ENCODE measurements at regions not wholly inside any gene's neighbourhood (a gene's known extent, or its start where the extent isn't known, plus 50 kb on each side); places are given as distances from the start of the nearest gene placed in this dataset.
"Not testable (repeated sequence)": the region's sequence is repeated elsewhere in the genome, so short reads cannot be mapped to it uniquely, and the experiment has no call there.

- DNase-seq (ENCODE audit: missing footprints) = no peak
- no peak for ATAC-seq
- intact Hi-C loops (cut with DNase I) = no loop called here
Measured at GRCh38 chr6:140303218-140303949, 928.9 kb upstream of the CITED2 start.

GRCh38 chr6:140300331-140300730, 925.9 kb upstream of the CITED2 start:
- ATAC-seq = no peak
- DNase-seq (ENCODE audit: missing footprints) = no peak
- intact Hi-C loops (cut with DNase I) = no loop called here

DNA sequence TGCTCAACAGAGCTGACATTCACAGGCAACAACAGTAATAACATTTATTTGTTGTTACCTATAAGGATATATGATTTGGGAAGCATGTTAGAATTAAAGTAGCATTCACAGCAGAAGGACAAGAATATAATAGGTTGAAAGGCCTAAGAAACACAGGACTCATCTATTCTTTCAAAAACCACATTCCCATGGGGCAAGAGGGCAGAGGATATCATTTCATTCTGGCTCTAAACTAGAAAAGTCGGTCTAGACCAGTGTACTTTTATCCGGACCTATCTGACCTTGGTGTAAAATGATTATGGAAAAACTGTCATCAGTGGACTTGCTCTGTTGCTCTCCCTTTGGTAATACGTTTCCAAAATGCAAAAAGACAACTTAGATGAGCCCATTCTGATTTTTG, 914.7 kb upstream of the CITED2 start:
- DNase-seq (ENCODE audit: missing footprints) = no peak
- no peak for ATAC-seq
- intact Hi-C loops (cut with DNase I) = no loop called here

DNA sequence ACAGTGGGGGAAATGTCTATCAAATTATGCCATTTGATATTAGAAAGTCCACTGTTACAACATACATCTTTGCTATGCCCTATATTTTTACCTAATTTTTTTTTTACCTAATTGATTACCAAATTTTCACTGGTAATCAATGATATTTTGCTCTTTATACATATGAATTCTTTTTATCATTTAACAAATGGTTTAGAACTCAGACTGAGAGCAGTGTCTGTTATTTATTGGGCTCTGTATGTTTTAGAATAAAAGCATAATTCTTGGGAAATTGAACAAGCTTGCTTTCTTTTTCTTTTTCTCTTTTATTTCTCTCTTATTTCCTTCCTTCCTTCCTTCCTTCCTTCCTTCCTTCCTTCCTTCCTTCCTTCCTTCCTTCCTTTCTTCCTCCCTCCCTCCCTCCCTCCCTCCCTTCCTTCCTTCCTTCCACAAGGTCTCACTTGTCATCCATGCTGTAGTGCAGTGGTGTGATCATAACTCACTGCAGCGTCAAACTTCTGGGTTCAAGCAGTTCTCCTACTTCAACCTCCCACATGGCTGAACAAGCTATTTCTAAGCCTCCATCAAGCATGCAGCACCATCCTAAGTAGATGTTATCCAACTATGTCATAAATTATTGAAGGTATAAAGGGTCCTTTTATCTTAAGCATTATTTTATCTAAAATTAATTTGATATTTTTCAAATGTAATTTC, 911.7 kb upstream of the CITED2 start:
- intact Hi-C loops (cut with DNase I) = no loop called here
- DNase-seq (ENCODE audit: missing footprints) (no peak), ATAC-seq (no peak)

GRCh38 chr6:140285471-140285870, 911.0 kb upstream of the CITED2 start:
- intact Hi-C loops (cut with DNase I) = no loop called here
- DNase-seq (ENCODE audit: missing footprints) (no peak), ATAC-seq (no peak)

- DNase-seq (ENCODE audit: missing footprints) (no peak), ATAC-seq (no peak)
- intact Hi-C loops (cut with DNase I) = no loop called here
Measured at GRCh38 chr6:140284871-140285270, 910.4 kb upstream of the CITED2 start.

DNA sequence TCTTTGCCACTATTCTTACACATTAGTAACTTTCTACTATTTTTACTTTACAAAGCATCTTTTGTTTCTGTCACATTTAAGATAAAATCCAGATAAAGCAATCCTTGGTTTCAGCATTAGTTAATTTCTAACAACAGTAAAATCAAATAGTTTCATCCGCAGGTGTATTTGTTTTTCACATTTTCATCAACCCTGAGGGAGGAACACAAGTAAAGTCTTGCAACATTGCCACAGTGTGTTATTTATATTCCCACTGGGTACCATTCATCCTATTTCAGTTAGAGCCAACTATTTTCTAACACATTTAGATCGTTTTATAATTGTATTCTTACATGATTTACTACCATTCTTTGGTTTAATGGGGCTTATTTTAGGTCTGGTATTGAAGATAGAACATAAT, 908.7 kb upstream of the CITED2 start:
- DNase-seq (ENCODE audit: missing footprints) (no peak), ATAC-seq (no peak)
- intact Hi-C loops (cut with DNase I) = no loop called here

DNA sequence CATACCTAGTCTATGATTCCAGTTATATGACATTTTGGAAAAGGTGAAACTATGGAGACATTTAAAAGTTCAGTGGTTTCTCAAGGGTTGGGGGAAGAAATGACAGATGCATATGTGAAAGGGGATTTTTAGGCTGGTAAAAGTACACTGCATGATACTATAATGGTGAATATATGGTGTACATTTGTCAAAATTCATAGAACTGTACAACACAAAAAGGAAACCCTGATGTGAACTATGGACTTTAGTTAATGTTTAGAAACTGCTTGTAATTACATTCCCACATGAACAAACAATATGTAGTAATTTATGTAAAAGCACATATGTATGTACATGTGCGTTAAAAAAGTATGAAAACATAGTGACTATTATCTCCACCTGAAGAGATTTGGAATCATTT, 907.3 kb upstream of the CITED2 start:
- intact Hi-C loops (cut with DNase I) = no loop called here
- no peak for ATAC-seq

GRCh38 chr6:140281236-140281635, 906.8 kb upstream of the CITED2 start:
- ATAC-seq (no peak), DNase-seq (ENCODE audit: missing footprints) (no peak)
- intact Hi-C loops (cut with DNase I) = no loop called here

More for the DNA sequence above, 907.3 kb upstream of the CITED2 start:
- DNase-seq (ENCODE audit: missing footprints) = no peak

DNA sequence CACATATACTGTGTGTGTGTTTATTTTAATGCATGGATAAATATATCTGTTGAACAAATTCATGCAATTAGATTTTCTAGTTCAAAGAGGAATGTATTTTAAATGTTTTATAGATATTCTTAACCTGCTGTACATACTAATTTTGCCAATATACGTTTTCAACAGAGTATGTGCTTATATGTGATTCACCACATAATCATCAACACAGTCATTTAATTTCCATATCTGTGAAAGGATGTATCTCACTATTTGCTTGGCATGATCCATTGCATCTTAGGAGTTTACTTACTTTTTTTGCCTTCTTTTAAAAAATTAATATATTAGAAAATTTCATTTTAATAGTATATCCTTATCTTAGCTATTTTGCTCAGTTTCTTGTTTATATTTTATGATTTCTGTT, 902.3 kb upstream of the CITED2 start:
- intact Hi-C loops (cut with DNase I) = no loop called here
- no peak for DNase-seq (ENCODE audit: missing footprints)
- no peak for ATAC-seq

DNA sequence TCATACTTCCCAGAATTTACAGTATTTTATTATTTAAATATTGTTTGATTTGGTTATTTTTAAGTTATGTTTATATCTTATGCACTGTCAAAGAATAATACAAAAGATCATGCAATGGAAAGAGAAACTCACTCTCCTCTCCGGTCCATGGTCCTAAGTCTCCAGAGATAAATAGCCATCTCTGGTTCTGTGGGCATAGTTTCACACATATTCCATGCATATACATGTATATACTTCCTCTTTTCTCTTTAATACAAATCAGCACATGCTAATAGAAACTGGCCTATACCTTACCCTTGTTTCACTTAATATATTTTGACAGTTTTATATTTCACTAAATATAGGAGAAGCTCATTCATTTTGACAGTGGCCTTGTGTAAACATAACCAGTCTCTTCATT, 901.7 kb upstream of the CITED2 start:
- DNase-seq (ENCODE audit: missing footprints) = no peak
- no peak for ATAC-seq
- intact Hi-C loops (cut with DNase I) = no loop called here

DNA sequence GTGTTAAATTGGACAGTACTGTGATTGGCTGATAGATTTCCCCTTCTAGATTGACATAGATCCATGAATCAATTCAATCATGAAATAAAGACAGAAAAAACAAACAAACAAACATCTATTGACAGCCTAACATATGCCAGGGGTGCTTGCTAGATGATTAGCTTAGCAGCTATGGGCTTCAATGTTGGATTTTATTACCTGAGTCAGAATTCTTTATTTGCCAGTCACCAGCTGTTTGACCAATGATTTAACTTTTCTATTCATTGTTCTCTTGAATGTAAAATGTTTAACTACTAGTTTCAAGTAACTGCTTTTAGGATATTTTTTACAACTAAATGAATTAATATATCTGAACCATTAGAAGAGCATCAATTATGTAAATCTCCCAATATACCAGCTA, 901.3 kb upstream of the CITED2 start:
- intact Hi-C loops (cut with DNase I) = no loop called here
- no peak for ATAC-seq

DNA sequence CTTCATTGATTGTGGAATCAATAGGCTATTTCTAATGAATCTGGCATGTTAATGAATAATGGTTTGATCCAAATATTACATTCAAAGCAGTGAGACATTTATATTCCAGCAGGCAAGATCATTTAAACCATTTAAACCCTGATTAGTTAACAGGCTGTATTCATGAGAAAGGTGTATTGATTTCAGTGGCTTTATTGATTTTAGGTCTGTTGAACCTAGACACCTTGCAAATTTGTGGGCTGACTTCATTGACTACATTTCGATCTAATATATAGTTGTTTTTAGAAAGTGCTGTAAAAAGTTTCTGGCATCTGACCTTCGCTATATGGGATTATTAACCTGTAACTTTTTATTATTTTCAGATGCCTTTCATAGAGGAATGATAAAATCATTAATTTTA, 900.1 kb upstream of the CITED2 start:
- ATAC-seq (no peak), DNase-seq (ENCODE audit: missing footprints) (no peak)
- intact Hi-C loops (cut with DNase I) = no loop called here

More for the DNA sequence above, 901.3 kb upstream of the CITED2 start:
- no peak for DNase-seq (ENCODE audit: missing footprints)

DNA sequence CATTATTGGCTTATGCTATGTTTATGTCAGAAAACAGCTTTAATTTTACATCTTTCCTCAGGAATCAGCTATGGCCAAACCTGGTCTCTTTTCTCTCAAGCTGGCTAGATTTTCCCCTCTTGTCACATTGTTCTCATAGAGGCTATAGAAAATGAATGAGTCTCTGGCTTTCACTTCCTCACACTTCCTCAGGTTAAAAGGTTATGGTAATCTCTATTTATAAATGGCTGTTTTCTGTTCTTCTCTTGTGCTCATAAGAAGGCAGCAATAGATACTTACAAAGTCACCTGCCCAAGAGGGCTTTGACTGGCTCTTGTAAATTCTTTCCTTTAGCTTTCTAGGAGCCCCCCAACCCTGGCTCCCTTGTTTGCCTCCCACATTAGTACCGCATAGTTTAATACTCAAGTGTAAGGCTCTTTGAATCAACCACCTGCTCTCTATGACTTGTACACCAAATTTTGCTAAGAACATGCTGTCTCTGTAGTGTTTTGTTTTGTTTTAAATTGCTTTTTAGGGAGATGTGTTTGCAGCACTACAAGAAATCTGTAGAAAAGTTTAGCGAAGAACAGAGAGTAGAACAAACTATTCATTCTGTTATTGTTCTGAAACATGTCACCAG, 897.4 kb upstream of the CITED2 start:
- no peak for DNase-seq (ENCODE audit: missing footprints)
- ATAC-seq = no peak
- intact Hi-C loops (cut with DNase I) = no loop called here

GRCh38 chr6:140269591-140270165, 895.2 kb upstream of the CITED2 start:
- DNase-seq (ENCODE audit: missing footprints) (no peak), ATAC-seq (no peak)
- intact Hi-C loops (cut with DNase I) = no loop called here

DNA sequence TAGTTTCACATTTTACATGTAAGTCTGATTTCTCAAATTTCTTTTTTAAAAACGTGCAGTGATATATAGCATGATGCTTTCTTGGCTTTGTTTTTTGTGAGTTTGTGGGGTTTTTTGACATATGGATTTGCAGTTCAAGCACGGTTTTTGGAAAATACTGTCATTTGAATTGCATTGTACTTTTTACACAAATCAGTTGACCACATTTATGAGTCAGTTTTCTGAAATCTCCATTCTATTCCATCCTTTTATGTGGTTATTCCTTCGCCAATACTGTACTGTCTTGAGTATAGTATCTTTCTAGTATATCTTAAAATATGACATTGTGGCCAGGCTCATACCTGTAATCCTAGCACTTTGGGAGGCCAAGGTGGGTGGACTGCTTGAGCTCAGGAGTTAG, 890.0 kb upstream of the CITED2 start:
- intact Hi-C loops (cut with DNase I) = no loop called here
- DNase-seq (ENCODE audit: missing footprints) = no peak
- ATAC-seq = no peak

- DNase-seq (ENCODE audit: missing footprints); intact Hi-C loops (cut with DNase I); ATAC-seq: not testable (repeated sequence)
Measured at GRCh38 chr6:140258302-140258701, 883.9 kb upstream of the CITED2 start.

DNA sequence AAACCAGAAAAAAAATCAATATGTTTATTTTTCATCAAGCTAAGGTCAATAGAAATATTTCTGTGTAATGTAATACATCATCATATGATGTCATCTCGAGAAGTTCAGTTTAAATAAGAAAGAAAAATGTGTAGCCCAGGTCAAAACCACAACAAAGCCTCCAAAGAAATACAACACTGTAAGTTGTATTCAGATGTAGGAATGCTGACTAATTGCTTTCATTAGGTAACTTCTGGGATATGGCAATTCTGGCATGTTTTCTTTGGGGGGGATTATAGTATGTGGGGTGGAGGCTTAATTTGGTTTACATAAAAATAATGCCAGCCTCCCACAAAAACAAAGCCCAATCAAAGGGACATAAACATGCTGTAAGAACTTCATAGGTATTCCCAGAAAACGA, 881.8 kb upstream of the CITED2 start:
- no peak for DNase-seq (ENCODE audit: missing footprints)
- intact Hi-C loops (cut with DNase I) = no loop called here
- ATAC-seq = no peak

- ATAC-seq (no peak), DNase-seq (ENCODE audit: missing footprints) (no peak)
- intact Hi-C loops (cut with DNase I) = no loop called here
Measured at GRCh38 chr6:140253096-140253495, 878.6 kb upstream of the CITED2 start.

GRCh38 chr6:140252099-140252498, 877.7 kb upstream of the CITED2 start:
- DNase-seq (ENCODE audit: missing footprints) (no peak), ATAC-seq (no peak)
- intact Hi-C loops (cut with DNase I) = no loop called here
